ENCODE measurements at regions not wholly inside any gene's neighbourhood (a gene's known extent, or its start where the extent isn't known, plus 50 kb on each side); places are given as distances from the start of the nearest gene placed in this dataset.

DNA sequence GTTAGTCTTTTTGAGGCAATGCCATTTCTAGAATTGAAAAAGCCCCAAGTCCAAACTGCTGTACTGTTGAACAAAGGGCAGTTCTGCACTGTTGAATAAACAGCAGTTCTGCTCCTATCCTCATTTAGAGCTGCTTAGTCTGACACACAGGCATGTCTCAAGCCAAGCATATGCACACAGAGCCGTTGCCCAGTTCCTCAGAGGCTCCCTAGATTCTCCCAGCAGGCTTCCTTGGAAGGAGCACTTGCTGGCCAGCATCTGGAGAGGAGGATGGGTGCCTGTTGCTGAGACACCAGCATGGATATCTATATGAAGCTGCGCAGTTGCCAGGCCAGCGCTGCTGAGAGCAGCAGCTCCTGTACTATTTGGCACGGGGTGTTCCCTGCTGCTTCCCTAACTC, 138.3 kb upstream of the USP38 start (continued):
- TF ChIP-seq, protein P1, sequence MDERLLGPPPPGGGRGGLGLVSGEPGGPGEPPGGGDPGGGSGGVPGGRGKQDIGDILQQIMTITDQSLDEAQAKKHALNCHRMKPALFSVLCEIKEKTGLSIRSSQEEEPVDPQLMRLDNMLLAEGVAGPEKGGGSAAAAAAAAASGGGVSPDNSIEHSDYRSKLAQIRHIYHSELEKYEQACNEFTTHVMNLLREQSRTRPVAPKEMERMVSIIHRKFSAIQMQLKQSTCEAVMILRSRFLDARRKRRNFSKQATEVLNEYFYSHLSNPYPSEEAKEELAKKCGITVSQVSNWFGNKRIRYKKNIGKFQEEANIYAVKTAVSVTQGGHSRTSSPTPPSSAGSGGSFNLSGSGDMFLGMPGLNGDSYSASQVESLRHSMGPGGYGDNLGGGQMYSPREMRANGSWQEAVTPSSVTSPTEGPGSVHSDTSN (CRISPR knock-in tag; IDR thresholded peaks at IDR 0.05), result no peak
- TF ChIP-seq EZH2 (conservative IDR thresholded peaks at IDR 0.05; ENCODE audit: low read depth, low read length) (no peak), ZNF552 (CRISPR knock-in tag; IDR thresholded peaks at IDR 0.05; ENCODE audit: borderline replicate concordance) (no peak), ERF (CRISPR knock-in tag; IDR thresholded peaks at IDR 0.05) (no peak), TP53 (CRISPR knock-in tag; conservative IDR thresholded peaks at IDR 0.05) (no peak)

DNA sequence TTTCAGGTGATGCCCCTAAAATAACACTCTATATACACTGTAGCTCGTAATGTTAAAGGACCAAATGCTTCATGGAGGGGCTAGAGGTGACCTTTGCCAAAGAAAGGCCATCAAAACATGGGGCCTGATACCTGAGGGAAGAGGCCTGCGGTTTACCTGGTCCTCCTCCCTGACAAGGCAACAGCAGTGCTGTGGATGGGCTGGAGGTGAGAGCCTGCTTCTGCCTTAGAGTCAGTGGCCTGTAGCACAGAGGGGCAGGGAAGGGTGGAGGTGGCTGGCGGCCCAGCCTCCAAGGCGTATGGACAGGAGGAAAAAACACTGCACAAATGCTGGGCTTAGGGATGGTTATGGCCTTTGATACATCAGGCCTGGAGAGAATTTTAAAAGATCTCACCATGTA, 137.8 kb upstream of the USP38 start:
- Histone ChIP-seq H3K4me2 (ENCODE audit: low read depth, low read length) (no peak overlapping the region), H3K27ac (ENCODE audit: extremely low read length, insufficient read depth, low read length) (no peak overlapping the region), H3K79me2 (ENCODE audit: insufficient read depth, low read length) (no peaks in the 10 kb centered on the region), H3K9me3 (ENCODE audit: low read length) (no peaks in the 10 kb centered on the region), H3K27me3 (ENCODE audit: control insufficient read depth in 1 of 2, insufficient read depth in 2 of 2, low read length in 2 of 2) (no peaks in the 10 kb centered on the region), H3K4me3 (replicated peaks in 1 of 3; ENCODE audit: insufficient read depth in 1 of 3, low read depth in 2 of 3, low read length in 3 of 3) (no peak overlapping the region), H3K4me1 (ENCODE audit: insufficient read depth, low read length) (no peaks in the 10 kb centered on the region), H3K36me3 (replicated peaks in 1 of 2; ENCODE audit: control insufficient read depth in 1 of 2, insufficient read depth in 2 of 2, low read length in 2 of 2) (no peaks in the 10 kb centered on the region), H4K20me1 (ENCODE audit: insufficient read depth, low read length) (no peaks in the 10 kb centered on the region), H3K9ac (ENCODE audit: insufficient read depth, low read depth, low read length) (no peak overlapping the region), H2AFZ (ENCODE audit: low read length) (no peak overlapping the region)
- DNase-seq (ENCODE audit: low spot score) (no peak), FAIRE-seq (no peak), ATAC-seq (no peak)
- no peak for TF ChIP-seq ZNF816 (CRISPR knock-in tag; IDR thresholded peaks at IDR 0.05; ENCODE audit: borderline replicate concordance)
- TF ChIP-seq, protein P2, sequence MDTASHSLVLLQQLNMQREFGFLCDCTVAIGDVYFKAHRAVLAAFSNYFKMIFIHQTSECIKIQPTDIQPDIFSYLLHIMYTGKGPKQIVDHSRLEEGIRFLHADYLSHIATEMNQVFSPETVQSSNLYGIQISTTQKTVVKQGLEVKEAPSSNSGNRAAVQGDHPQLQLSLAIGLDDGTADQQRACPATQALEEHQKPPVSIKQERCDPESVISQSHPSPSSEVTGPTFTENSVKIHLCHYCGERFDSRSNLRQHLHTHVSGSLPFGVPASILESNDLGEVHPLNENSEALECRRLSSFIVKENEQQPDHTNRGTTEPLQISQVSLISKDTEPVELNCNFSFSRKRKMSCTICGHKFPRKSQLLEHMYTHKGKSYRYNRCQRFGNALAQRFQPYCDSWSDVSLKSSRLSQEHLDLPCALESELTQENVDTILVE (CRISPR knock-in tag; IDR thresholded peaks at IDR 0.05), result no peak
- TF ChIP-seq KDM4B (CRISPR knock-in tag; IDR thresholded peaks at IDR 0.05), result no peak
- no peak for TF ChIP-seq TEAD2 (CRISPR knock-in tag; IDR thresholded peaks at IDR 0.05)
- no peak for TF ChIP-seq SRSF9 (IDR thresholded peaks at IDR 0.05; ENCODE audit: borderline replicate concordance, insufficient read depth, low read depth, low read length, poor library complexity, severe bottlenecking)
- no peak for TF ChIP-seq KAT2B (IDR thresholded peaks at IDR 0.05; ENCODE audit: borderline replicate concordance, low read depth, low read length)
- TF ChIP-seq SNAPC2 (CRISPR knock-in tag; IDR thresholded peaks at IDR 0.05), result no peak
- TF ChIP-seq, protein P3, sequence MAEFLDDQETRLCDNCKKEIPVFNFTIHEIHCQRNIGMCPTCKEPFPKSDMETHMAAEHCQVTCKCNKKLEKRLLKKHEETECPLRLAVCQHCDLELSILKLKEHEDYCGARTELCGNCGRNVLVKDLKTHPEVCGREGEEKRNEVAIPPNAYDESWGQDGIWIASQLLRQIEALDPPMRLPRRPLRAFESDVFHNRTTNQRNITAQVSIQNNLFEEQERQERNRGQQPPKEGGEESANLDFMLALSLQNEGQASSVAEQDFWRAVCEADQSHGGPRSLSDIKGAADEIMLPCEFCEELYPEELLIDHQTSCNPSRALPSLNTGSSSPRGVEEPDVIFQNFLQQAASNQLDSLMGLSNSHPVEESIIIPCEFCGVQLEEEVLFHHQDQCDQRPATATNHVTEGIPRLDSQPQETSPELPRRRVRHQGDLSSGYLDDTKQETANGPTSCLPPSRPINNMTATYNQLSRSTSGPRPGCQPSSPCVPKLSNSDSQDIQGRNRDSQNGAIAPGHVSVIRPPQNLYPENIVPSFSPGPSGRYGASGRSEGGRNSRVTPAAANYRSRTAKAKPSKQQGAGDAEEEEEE (CRISPR knock-in tag; IDR thresholded peaks at IDR 0.05; ENCODE audit: borderline replicate concordance), result no peak
- no peak for TF ChIP-seq RBFOX2 (IDR thresholded peaks at IDR 0.05; ENCODE audit: low read depth, low read length)
- TF ChIP-seq, protein P4, sequence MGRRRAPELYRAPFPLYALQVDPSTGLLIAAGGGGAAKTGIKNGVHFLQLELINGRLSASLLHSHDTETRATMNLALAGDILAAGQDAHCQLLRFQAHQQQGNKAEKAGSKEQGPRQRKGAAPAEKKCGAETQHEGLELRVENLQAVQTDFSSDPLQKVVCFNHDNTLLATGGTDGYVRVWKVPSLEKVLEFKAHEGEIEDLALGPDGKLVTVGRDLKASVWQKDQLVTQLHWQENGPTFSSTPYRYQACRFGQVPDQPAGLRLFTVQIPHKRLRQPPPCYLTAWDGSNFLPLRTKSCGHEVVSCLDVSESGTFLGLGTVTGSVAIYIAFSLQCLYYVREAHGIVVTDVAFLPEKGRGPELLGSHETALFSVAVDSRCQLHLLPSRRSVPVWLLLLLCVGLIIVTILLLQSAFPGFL (CRISPR knock-in tag; IDR thresholded peaks at IDR 0.05), result no peak
- in situ Hi-C loops (cut with HindIII; ENCODE audit: extremely low pct_ligation_motif_present, low pct_unique_long_range_greater_than_20kb) (no loop called here), intact Hi-C loops (cut with micrococcal nuclease; ENCODE audit: unreplicated experiment) (no loop called here)
- ChIA-PET POLR2A (no interaction called here), CTCF (ENCODE audit: low intra/inter-chr PET ratio, low total read pairs) (no interaction called here)
- WGBS (ENCODE audit: low lambda C conversion rate), result 25% methylated on average over 4 of the region's 4 CpGs
- no TSS peak for BruUV-seq (replicated peaks)
